ENCODE measurements at regions not wholly inside any gene's neighbourhood (a gene's known extent, or its start where the extent isn't known, plus 50 kb on each side); places are given as distances from the start of the nearest gene placed in this dataset.

DNA sequence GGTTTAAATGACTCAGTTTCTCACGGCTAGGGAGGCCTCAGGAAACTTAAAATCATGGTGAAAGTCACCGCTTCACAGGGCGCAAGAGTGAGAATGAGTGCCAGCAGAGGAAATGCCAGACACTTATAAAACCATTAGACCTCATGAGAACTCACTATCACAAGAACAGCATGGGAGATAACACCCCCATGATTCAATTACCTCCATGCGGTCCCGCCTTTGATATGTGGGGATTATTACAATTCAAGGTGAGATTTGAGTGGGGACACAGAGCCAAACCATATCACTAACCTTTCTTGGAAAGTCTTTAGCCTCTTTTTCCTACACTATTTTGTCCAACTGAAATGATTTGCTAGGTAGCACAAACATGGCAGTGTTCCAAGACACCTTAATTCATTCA is 533.9 kb upstream of the NUDT12 start:
- ChIA-PET CTCF (no interaction called here), POLR2A (no interaction called here)
- DNase-seq (ENCODE audit: extremely low spot score): no peak
- TF ChIP-seq BHLHE40 (IDR thresholded peaks at IDR 0.05; ENCODE audit: borderline replicate concordance) (no peak), ELF4 (IDR thresholded peaks at IDR 0.05) (no peak), L3MBTL2 (conservative IDR thresholded peaks at IDR 0.05) (no peak), FOXM1 (IDR thresholded peaks at IDR 0.05; ENCODE audit: borderline replicate concordance) (no peak), FOXA1 (IDR thresholded peaks at IDR 0.05) (no peak), HDGF (IDR thresholded peaks at IDR 0.05; ENCODE audit: borderline replicate concordance) (no peak), CTBP1 (IDR thresholded peaks at IDR 0.05; ENCODE audit: borderline replicate concordance) (no peak), FOXK2 (IDR thresholded peaks at IDR 0.05) (no peak), NFRKB (IDR thresholded peaks at IDR 0.05) (no peak), LEF1 (IDR thresholded peaks at IDR 0.05; ENCODE audit: borderline replicate concordance) (no peak), ZNF384 (IDR thresholded peaks at IDR 0.05) (no peak)

DNA sequence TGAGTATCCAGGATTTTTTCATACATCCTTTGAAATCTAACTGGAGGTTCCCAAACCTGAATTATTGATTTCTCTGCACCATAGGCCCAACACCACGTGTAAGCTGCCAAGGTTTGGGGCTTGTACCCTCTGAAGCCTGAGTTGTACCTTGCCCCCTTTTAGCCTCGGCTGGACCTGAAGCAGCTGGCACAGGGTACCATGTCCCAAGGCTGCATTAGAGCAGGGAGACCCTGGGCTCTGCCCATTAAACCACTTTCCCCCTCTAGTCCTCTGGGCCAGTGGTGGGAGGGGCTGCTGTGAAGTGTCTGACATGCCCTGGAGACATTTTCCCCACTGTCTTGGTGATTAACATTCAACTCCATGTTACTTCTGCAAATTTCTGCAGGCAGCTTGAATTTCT is 532.9 kb upstream of the NUDT12 start:
- DNase-seq (ENCODE audit: extremely low spot score): no peak
- ChIA-PET CTCF (no interaction called here), POLR2A (no interaction called here)
- TF ChIP-seq PKNOX1 (IDR thresholded peaks at IDR 0.05) (no peak), SUZ12 (IDR thresholded peaks at IDR 0.05) (no peak), BHLHE40 (IDR thresholded peaks at IDR 0.05; ENCODE audit: borderline replicate concordance) (no peak), FOXK2 (IDR thresholded peaks at IDR 0.05) (no peak), FOXM1 (IDR thresholded peaks at IDR 0.05; ENCODE audit: borderline replicate concordance) (no peak), ARNT (IDR thresholded peaks at IDR 0.05) (no peak), SP1 (IDR thresholded peaks at IDR 0.05) (no peak), ELF4 (IDR thresholded peaks at IDR 0.05) (no peak), L3MBTL2 (conservative IDR thresholded peaks at IDR 0.05) (no peak), LEF1 (IDR thresholded peaks at IDR 0.05; ENCODE audit: borderline replicate concordance) (no peak), CTBP1 (IDR thresholded peaks at IDR 0.05; ENCODE audit: borderline replicate concordance) (no peak), TARDBP (IDR thresholded peaks at IDR 0.05) (no peak), NFRKB (IDR thresholded peaks at IDR 0.05) (no peak), HDGF (IDR thresholded peaks at IDR 0.05; ENCODE audit: borderline replicate concordance) (no peak), ZNF384 (IDR thresholded peaks at IDR 0.05) (no peak)

- ChIA-PET POLR2A (no interaction called here), CTCF (interaction anchor here (0.8 kb wide), 1 partner anchor 281 kb away, joined by 3 read pairs; no protein-coding TSS in a partner anchor)
- TF ChIP-seq ELF4 (IDR thresholded peaks at IDR 0.05): no peak
- no peak for TF ChIP-seq LEF1 (IDR thresholded peaks at IDR 0.05; ENCODE audit: borderline replicate concordance)
- TF ChIP-seq CTBP1 (IDR thresholded peaks at IDR 0.05; ENCODE audit: borderline replicate concordance): no peak
- no peak for TF ChIP-seq TARDBP (IDR thresholded peaks at IDR 0.05)
- TF ChIP-seq SUZ12 (IDR thresholded peaks at IDR 0.05): no peak
- no peak for TF ChIP-seq FOXM1 (IDR thresholded peaks at IDR 0.05; ENCODE audit: borderline replicate concordance)
- TF ChIP-seq HDGF (IDR thresholded peaks at IDR 0.05; ENCODE audit: borderline replicate concordance): no peak
- TF ChIP-seq ARNT (IDR thresholded peaks at IDR 0.05): no peak
- TF ChIP-seq FOXK2 (IDR thresholded peaks at IDR 0.05): no peak
- no peak for TF ChIP-seq BHLHE40 (IDR thresholded peaks at IDR 0.05; ENCODE audit: borderline replicate concordance)
- TF ChIP-seq ZNF384 (IDR thresholded peaks at IDR 0.05): no peak
- no peak for TF ChIP-seq FOXA1 (IDR thresholded peaks at IDR 0.05)
- no peak for TF ChIP-seq SP1 (IDR thresholded peaks at IDR 0.05)
- TF ChIP-seq L3MBTL2 (conservative IDR thresholded peaks at IDR 0.05): no peak
- no peak for DNase-seq (ENCODE audit: extremely low spot score)
Measured at GRCh38 chr5:104088876-104089778, 526.5 kb upstream of the NUDT12 start.

- no peak for DNase-seq (ENCODE audit: extremely low spot score)
- ChIA-PET POLR2A (no interaction called here), CTCF (no interaction called here)
- TF ChIP-seq SUZ12 (IDR thresholded peaks at IDR 0.05) (no peak), CTBP1 (IDR thresholded peaks at IDR 0.05; ENCODE audit: borderline replicate concordance) (no peak), HDGF (IDR thresholded peaks at IDR 0.05; ENCODE audit: borderline replicate concordance) (no peak), L3MBTL2 (conservative IDR thresholded peaks at IDR 0.05) (no peak), BHLHE40 (IDR thresholded peaks at IDR 0.05; ENCODE audit: borderline replicate concordance) (no peak), LEF1 (IDR thresholded peaks at IDR 0.05; ENCODE audit: borderline replicate concordance) (no peak), FOXA1 (IDR thresholded peaks at IDR 0.05) (no peak), ELF4 (IDR thresholded peaks at IDR 0.05) (no peak), PKNOX1 (IDR thresholded peaks at IDR 0.05) (no peak), TARDBP (IDR thresholded peaks at IDR 0.05) (no peak), SP1 (IDR thresholded peaks at IDR 0.05) (no peak)
Measured at GRCh38 chr5:104084896-104085295, 522.3 kb upstream of the NUDT12 start.

DNA sequence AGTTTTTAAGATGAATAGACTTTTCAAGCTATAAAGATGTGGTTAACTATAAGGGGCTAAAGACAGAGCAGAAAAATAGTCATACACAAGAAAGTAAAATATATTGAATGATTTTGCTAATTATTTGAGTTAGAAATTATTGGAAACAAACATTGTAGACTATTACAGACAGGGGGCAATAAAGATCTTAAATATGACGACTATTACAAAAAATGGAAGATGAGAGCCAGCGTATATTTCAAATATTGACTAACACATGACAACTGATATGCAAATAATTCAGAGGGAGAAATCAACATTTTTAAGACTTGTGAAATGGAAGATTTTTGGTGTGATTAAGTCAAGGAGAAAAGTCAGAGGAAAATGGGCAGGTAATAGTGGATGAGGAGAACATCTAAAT is 520.2 kb upstream of the NUDT12 start:
- ChIA-PET POLR2A (no interaction called here), CTCF (interaction anchor here (0.6 kb wide), 1 partner anchor 1939 kb away, joined by 7 read pairs; no protein-coding TSS in a partner anchor)
- DNase-seq (ENCODE audit: extremely low spot score): no peak
- TF ChIP-seq ARNT (IDR thresholded peaks at IDR 0.05): no peak
- TF ChIP-seq TARDBP (IDR thresholded peaks at IDR 0.05): no peak
- no peak for TF ChIP-seq PKNOX1 (IDR thresholded peaks at IDR 0.05)
- no peak for TF ChIP-seq CTBP1 (IDR thresholded peaks at IDR 0.05; ENCODE audit: borderline replicate concordance)
- no peak for TF ChIP-seq ELF4 (IDR thresholded peaks at IDR 0.05)
- TF ChIP-seq FOXA1 (IDR thresholded peaks at IDR 0.05): no peak
- TF ChIP-seq BHLHE40 (IDR thresholded peaks at IDR 0.05; ENCODE audit: borderline replicate concordance): no peak
- no peak for TF ChIP-seq ZNF384 (IDR thresholded peaks at IDR 0.05)
- no peak for TF ChIP-seq NFRKB (IDR thresholded peaks at IDR 0.05)
- no peak for TF ChIP-seq HDGF (IDR thresholded peaks at IDR 0.05; ENCODE audit: borderline replicate concordance)
- no peak for TF ChIP-seq FOXK2 (IDR thresholded peaks at IDR 0.05)
- TF ChIP-seq LEF1 (IDR thresholded peaks at IDR 0.05; ENCODE audit: borderline replicate concordance): no peak
- TF ChIP-seq SP1 (IDR thresholded peaks at IDR 0.05): no peak

All from HEK293T (cell line).